GM12878 (cell line): ENCODE measurements at regions not wholly inside any gene's neighbourhood (a gene's known extent, or its start where the extent isn't known, plus 50 kb on each side); places are given as distances from the start of the nearest gene placed in this dataset.

ENCODE experiments used
- ATAC-seq: fragments of 200-7000 bp; cut with Tn5 transposase; 3 replicates; pipeline ENCODE4 v1.9.1; 2020; ENCODE audit warnings: mild to moderate bottlenecking, moderate library complexity
- BruUV-seq: library from RNA; stranded (reverse); fragments of 400-500 nt; replicated peaks from 2 replicates; lab custom pipeline; 2021; lab: Mats Ljungman, UMichigan
- CTCF ChIA-PET: fragments of 300-600 bp; sonication (Branson Sonifier 250); formaldehyde crosslinking; extraction: SDS; loops from one replicate; lab custom pipeline; 2021; ENCODE audit warnings: inconsistent platforms; lab: Yijun Ruan, JAX
- POLR2A ChIA-PET: fragments of 350-600 bp; formaldehyde crosslinking; extraction: SDS; loops from one replicate; lab custom pipeline; 2021; ENCODE audit warnings: inconsistent platforms; lab: Charles Lee
- RAD21 ChIA-PET: fragments of 300-600 bp; sonication (Branson Sonifier 250); formaldehyde crosslinking; loops from one replicate; lab custom pipeline; 2023; ENCODE audit warnings: antibody characterized with exemption; ENCODE audit not compliant: unreplicated experiment; lab: Charles Lee
- SMC1A ChIA-PET: fragments of 300-600 bp; sonication (Branson Sonifier 250); formaldehyde crosslinking; loops from one replicate; lab custom pipeline; 2023; ENCODE audit not compliant: unreplicated experiment, uncharacterized antibody; lab: Charles Lee
- DNase-seq: peaks from one replicate; pipeline ENCODE4 v3.0.0-alpha.2; 2011; ENCODE audit warnings: low read depth, low spot score
- FAIRE-seq: peaks from 3 replicates; lab custom pipeline; 2011; peaks lifted over from hg19 to GRCh38; lab: Jason Lieb, UNC
- H2AFZ ChIP-seq: 2 replicates; pipeline ENCODE4 v1.6.0; 2011; ENCODE audit warnings: low read depth, low read length, control low read depth; ENCODE audit not compliant: control insufficient read depth
- H3K27ac ChIP-seq: 2 replicates; pipeline ENCODE4 v1.5.1; 2011; ENCODE audit warnings: control low read depth; ENCODE audit not compliant: control insufficient read depth, insufficient read depth
- H3K27me3 ChIP-seq, 2 experiments: replicated peaks in 1 of 2; 2 replicates each; pipeline versions ENCODE4 v1.6.0 to v1.6.1; 2011; ENCODE audit warnings: low read length in 1 of 2; ENCODE audit not compliant: control insufficient read depth in 2 of 2, insufficient read depth in 2 of 2
- H3K36me3 ChIP-seq, 2 experiments: 2 replicates each; pipeline ENCODE4 v1.5.1; 2011; ENCODE audit warnings: low read length in 1 of 2; ENCODE audit not compliant: control insufficient read depth in 2 of 2, insufficient read depth in 2 of 2
- H3K4me1 ChIP-seq: 2 replicates; pipeline ENCODE4 v1.6.1; 2011; ENCODE audit warnings: mild to moderate bottlenecking, low read length, moderate library complexity, mixed read lengths; ENCODE audit not compliant: control insufficient read depth, insufficient read depth
- H3K4me2 ChIP-seq: 2 replicates; pipeline ENCODE4 v1.6.0; 2011; ENCODE audit warnings: control low read depth; ENCODE audit not compliant: control insufficient read depth, insufficient read depth
- H3K4me3 ChIP-seq: fragments of 200-600 bp; sonication (generic); 2 replicates; pipeline ENCODE4 v1.5.1; 2016
- H3K79me2 ChIP-seq: 2 replicates; pipeline ENCODE4 v1.6.0; 2011; ENCODE audit warnings: low read length; ENCODE audit not compliant: control insufficient read depth, insufficient read depth
- H3K9ac ChIP-seq: 2 replicates; pipeline ENCODE4 v1.8.0; 2011; ENCODE audit warnings: low read length, control low read depth, mixed read lengths; ENCODE audit not compliant: control insufficient read depth, insufficient read depth
- H3K9me3 ChIP-seq: replicated peaks from 3 replicates; pipeline ENCODE4 v1.5.1; 2011; ENCODE audit warnings: mild to moderate bottlenecking, low read length; ENCODE audit not compliant: control insufficient read depth, insufficient read depth
- H4K20me1 ChIP-seq: 2 replicates; pipeline ENCODE4 v1.6.0; 2011; ENCODE audit not compliant: control insufficient read depth, insufficient read depth
- CBX5 ChIP-seq: sonication (generic); IDR thresholded peaks from 2 replicates; pipeline ENCODE4 v1.6.1; 2016; ENCODE audit warnings: low read depth, moderate library complexity, mild to moderate bottlenecking, inconsistent platforms
- DPF2 ChIP-seq: fragments of 450-650 bp; IDR thresholded peaks from 2 replicates; pipeline ENCODE4 v1.6.1; 2017; ENCODE audit warnings: mild to moderate bottlenecking
- E2F4 ChIP-seq: IDR thresholded peaks from 2 replicates; pipeline ENCODE4 v1.6.1; 2012; ENCODE audit warnings: low read depth, low read length, improper control_type of control experiment
- FOXK2 ChIP-seq: fragments of 450-650 bp; IDR thresholded peaks from 2 replicates; pipeline ENCODE4 v1.6.1; 2017; ENCODE audit warnings: mild to moderate bottlenecking, moderate library complexity
- GATAD2B ChIP-seq: fragments of 450-650 bp; conservative IDR thresholded peaks from 2 replicates; pipeline ENCODE4 v1.6.1; 2017; ENCODE audit warnings: low read depth, mild to moderate bottlenecking, moderate library complexity
- HCFC1 ChIP-seq: fragments of 150-350 bp; IDR thresholded peaks from 2 replicates; pipeline ENCODE4 v1.6.1; 2014; ENCODE audit warnings: low read length
- IRF5 ChIP-seq: fragments of 450-650 bp; IDR thresholded peaks from 2 replicates; pipeline ENCODE4 v1.6.1; 2017; ENCODE audit warnings: borderline replicate concordance
- JUND ChIP-seq: IDR thresholded peaks from 2 replicates; pipeline ENCODE4 v1.6.1; 2012; ENCODE audit warnings: low read depth, mild to moderate bottlenecking, low read length, improper control_type of control experiment, moderate library complexity
- NR2C2 ChIP-seq: IDR thresholded peaks from 2 replicates; pipeline ENCODE4 v1.6.1; 2011; ENCODE audit warnings: borderline replicate concordance, low read depth; ENCODE audit not compliant: control insufficient read depth, insufficient read length
- NRF1 ChIP-seq: conservative IDR thresholded peaks from 2 replicates; pipeline ENCODE4 v1.6.1; 2011; ENCODE audit warnings: mild to moderate bottlenecking, low read depth, low read length, improper control_type of control experiment
- SIN3A ChIP-seq: IDR thresholded peaks from 2 replicates; pipeline ENCODE4 v1.6.1; 2012; ENCODE audit warnings: low read depth, low read length, improper control_type of control experiment
- SRF ChIP-seq, 2 experiments: IDR thresholded peaks; 2 replicates each; pipeline ENCODE4 v1.6.1; 2011; ENCODE audit warnings: low read depth in 2 of 2, low read length in 2 of 2, mild to moderate bottlenecking in 1 of 2, moderate library complexity in 1 of 2
- TBL1XR1 ChIP-seq: IDR thresholded peaks from 2 replicates; pipeline ENCODE4 v1.6.1; 2012; ENCODE audit warnings: low read depth, low read length, improper control_type of control experiment
- TCF3 ChIP-seq: IDR thresholded peaks from 2 replicates; pipeline ENCODE4 v1.6.1; 2012; ENCODE audit warnings: low read depth, mild to moderate bottlenecking, low read length, borderline replicate concordance; ENCODE audit not compliant: insufficient read depth
- USF1 ChIP-seq: IDR thresholded peaks from 2 replicates; pipeline ENCODE4 v1.6.1; 2011; ENCODE audit warnings: borderline replicate concordance, low read depth, mild to moderate bottlenecking, moderate library complexity, mixed read lengths, low read length; ENCODE audit not compliant: insufficient read depth; ENCODE audit errors: extremely low read length
- ZBTB11 ChIP-seq: fragments of 450-650 bp; formaldehyde crosslinking; IDR thresholded peaks from 2 replicates; pipeline ENCODE4 v1.5.0; 2022; ENCODE audit warnings: mild to moderate bottlenecking, missing genetic modification characterization
- ZNF384 ChIP-seq: IDR thresholded peaks from 2 replicates; pipeline ENCODE4 v1.6.1; 2012; ENCODE audit warnings: low read depth, mild to moderate bottlenecking, low read length, improper control_type of control experiment, borderline replicate concordance
- ZZZ3 ChIP-seq: IDR thresholded peaks from 2 replicates; pipeline ENCODE4 v1.6.1; 2011; ENCODE audit warnings: low read depth; ENCODE audit not compliant: control insufficient read depth, insufficient read length
- WGBS: methylation state at CpG from one replicate; pipeline ENCODE4 v1.1.6; 2016; ENCODE audit warnings: low lambda C conversion rate; ENCODE audit not compliant: insufficient replicate concordance, insufficient coverage; ENCODE audit errors: missing lambda C conversion rate; 5-methylcytosine and 5-hydroxymethylcytosine counted together
- in situ Hi-C: fragments of 300-500 bp; cut with MboI; formaldehyde crosslinking; loops from 9 replicates; pipeline ENCODE4 v1.14.3; 2018; ENCODE audit warnings: mixed read lengths
- intact Hi-C: fragments of 100-400 bp; cut with micrococcal nuclease; formaldehyde crosslinking; loops from one replicate; pipeline ENCODE4 v1.14.2; 2022; ENCODE audit not compliant: unreplicated experiment

- no peak for TF ChIP-seq E2F4
- TF ChIP-seq SIN3A = no peak
- TF ChIP-seq, all 136 proteins: peak for 0
These were observed 552.4 kb downstream of the EPHA4 start (continued) for GRCh38 chr2:221019668-221020067.

GRCh38 chr2:221022554-221022953 lies 549.5 kb downstream of the EPHA4 start:
- POLR2A ChIA-PET = interaction anchor here (1.6 kb wide), 1 partner anchor 12 kb away, joined by 3 read pairs; no protein-coding TSS in a partner anchor
- no peaks in the 10 kb centered on the region for H3K9me3 ChIP-seq
- no peaks in the 10 kb centered on the region for H3K36me3 ChIP-seq
- intact Hi-C loops (no loop called here), in situ Hi-C loops (no loop called here)
- no peak overlapping the region for H3K4me3 ChIP-seq
- no peaks in the 10 kb centered on the region for H3K27me3 ChIP-seq
- H3K4me1 ChIP-seq = no peaks in the 10 kb centered on the region; the same call in 1 of the 2 replicates
- H2AFZ ChIP-seq = no peak overlapping the region
- FAIRE-seq = no peak
- CTCF ChIA-PET = no interaction called here
- no peaks in the 10 kb centered on the region for H4K20me1 ChIP-seq
- BruUV-seq = no TSS peak
- DNase-seq = no peak
- no peak overlapping the region for H3K4me2 ChIP-seq
- SMC1A ChIA-PET = interaction anchor here (1.4 to 2.3 kb wide), 4 partner anchors 9 to 30 kb away, joined by 3 to 14 read pairs (median 4); no protein-coding TSS in a partner anchor
- H3K79me2 ChIP-seq = no peaks in the 10 kb centered on the region
- RAD21 ChIA-PET = interaction anchor here (1.0 kb wide), 1 partner anchor 12 kb away, joined by 3 read pairs; no protein-coding TSS in a partner anchor
- WGBS = 5% methylated on average over 2 of the region's 2 CpGs
- no peak overlapping the region for H3K27ac ChIP-seq
- ATAC-seq = no peak
- H3K9ac ChIP-seq = no peak overlapping the region
- TF ChIP-seq HCFC1 (no peak), TBL1XR1 (no peak), IRF5 (no peak), CBX5 (no peak), TCF3 (no peak), ZZZ3 (no peak), FOXK2 (no peak), DPF2 (no peak), NR2C2 (no peak), SRF (IDR thresholded peaks at IDR 0.05; ENCODE audit: low read depth in 2 of 2, low read length in 2 of 2) (no peak), USF1 (no peak), ZNF384 (no peak), JUND (no peak), NRF1 (no peak), ZBTB11 (CRISPR knock-in tag) (no peak), GATAD2B (no peak)
